Uterus (tissue), 2 donors: ENCODE measurements at regions not wholly inside any gene's neighbourhood (a gene's known extent, or its start where the extent isn't known, plus 50 kb on each side); places are given as distances from the start of the nearest gene placed in this dataset.

Experiments used
- POLR2A ChIP-seq, 2 donors: fragments of 450-650 bp; IDR thresholded peaks; one replicate each; pipeline ENCODE4 v1.6.1; 2016; ENCODE audit warnings: antibody characterized with exemption in 2 of 2, mild to moderate bottlenecking in 1 of 2, moderate library complexity in 1 of 2
- TF ChIP-seq, protein P1 (sequence below), 4 experiments: fragments of 200-600 bp in 2 of 4; fragments of 450-650 bp in 2 of 4; sonication (generic) in 2 of 4; IDR thresholded peaks; one replicate each; pipeline ENCODE4 v1.5.1; 2016 to 2019; ENCODE audit warnings: antibody characterized with exemption in 4 of 4, mild to moderate bottlenecking in 2 of 4, moderate library complexity in 1 of 4

DNA sequence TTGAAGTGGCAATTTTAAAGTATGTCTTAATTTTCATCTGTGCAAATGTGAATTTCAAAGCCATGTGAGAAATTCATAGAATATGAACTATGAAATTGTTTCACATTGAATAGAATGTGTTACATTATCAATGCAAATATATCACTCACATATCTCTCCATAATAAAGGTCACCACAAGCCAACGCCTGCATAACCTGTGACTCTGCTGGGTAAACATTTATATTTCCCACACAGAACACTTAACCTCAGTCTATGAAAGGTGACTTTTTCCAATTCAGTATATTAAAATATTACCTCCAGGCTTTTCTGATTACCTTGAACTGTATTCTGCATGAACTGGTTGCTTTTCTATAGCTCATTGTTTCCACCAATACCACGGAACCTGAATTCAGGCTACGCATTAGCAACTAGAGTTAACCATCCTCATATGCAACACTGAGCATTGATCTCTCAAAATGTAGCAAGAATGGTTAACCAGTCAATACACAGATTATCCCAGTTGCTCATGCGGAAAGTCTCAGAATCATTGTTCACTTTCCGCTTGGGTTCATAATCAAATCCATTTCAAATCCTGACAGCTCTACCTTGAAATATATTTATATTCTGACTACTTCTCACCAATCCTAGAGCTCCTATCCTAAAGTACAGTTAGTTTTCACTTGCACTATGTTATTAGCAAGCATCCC, 126.6 kb upstream of the TYRP1 start:
- TF ChIP-seq, protein P1, sequence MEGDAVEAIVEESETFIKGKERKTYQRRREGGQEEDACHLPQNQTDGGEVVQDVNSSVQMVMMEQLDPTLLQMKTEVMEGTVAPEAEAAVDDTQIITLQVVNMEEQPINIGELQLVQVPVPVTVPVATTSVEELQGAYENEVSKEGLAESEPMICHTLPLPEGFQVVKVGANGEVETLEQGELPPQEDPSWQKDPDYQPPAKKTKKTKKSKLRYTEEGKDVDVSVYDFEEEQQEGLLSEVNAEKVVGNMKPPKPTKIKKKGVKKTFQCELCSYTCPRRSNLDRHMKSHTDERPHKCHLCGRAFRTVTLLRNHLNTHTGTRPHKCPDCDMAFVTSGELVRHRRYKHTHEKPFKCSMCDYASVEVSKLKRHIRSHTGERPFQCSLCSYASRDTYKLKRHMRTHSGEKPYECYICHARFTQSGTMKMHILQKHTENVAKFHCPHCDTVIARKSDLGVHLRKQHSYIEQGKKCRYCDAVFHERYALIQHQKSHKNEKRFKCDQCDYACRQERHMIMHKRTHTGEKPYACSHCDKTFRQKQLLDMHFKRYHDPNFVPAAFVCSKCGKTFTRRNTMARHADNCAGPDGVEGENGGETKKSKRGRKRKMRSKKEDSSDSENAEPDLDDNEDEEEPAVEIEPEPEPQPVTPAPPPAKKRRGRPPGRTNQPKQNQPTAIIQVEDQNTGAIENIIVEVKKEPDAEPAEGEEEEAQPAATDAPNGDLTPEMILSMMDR (IDR thresholded peaks at IDR 0.05) = no peak
- TF ChIP-seq POLR2A (IDR thresholded peaks at IDR 0.05) = no peak
